ENCODE measurements at regions not wholly inside any gene's neighbourhood (a gene's known extent, or its start where the extent isn't known, plus 50 kb on each side); places are given as distances from the start of the nearest gene placed in this dataset.

- H3K27me3 ChIP-seq = no peaks in the 10 kb centered on the region
- no peak for TF ChIP-seq POLR2A (IDR thresholded peaks at IDR 0.05)
- no peaks in the 10 kb centered on the region for H3K9me3 ChIP-seq
- DNase-seq (ENCODE audit: low spot score in 2 of 2) = no peak
- H3K4me3 ChIP-seq = no peak overlapping the region
- no peaks in the 10 kb centered on the region for H3K36me3 ChIP-seq
- H3K27ac ChIP-seq = no peak overlapping the region
- no peaks in the 10 kb centered on the region for H3K4me1 ChIP-seq
Observed at GRCh38 chr11:41895081-41895480, 435.6 kb upstream of the LRRC4C start.

DNA sequence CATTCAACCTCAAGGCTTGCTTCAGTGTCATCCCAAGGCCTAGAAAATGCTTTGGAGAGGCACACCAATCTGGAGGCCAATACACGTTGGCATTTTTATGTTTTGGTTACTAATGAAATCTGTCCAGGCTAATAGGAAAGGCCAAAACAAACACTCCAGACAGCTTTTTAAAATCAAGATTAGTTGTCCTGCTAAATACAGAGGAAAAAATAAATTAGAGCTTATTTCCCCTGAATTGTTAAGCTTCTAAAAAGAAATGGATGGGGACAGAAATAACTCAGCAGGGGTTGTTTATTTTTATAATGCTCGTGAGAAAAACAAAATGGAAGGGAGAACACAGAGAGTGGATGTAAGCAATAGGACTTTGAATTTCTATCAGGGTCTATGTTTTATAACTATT, 438.5 kb upstream of the LRRC4C start:
- no peaks in the 10 kb centered on the region for H3K36me3 ChIP-seq
- DNase-seq (ENCODE audit: low spot score in 2 of 2) = no peak
- no peak overlapping the region for H3K27ac ChIP-seq

DNA sequence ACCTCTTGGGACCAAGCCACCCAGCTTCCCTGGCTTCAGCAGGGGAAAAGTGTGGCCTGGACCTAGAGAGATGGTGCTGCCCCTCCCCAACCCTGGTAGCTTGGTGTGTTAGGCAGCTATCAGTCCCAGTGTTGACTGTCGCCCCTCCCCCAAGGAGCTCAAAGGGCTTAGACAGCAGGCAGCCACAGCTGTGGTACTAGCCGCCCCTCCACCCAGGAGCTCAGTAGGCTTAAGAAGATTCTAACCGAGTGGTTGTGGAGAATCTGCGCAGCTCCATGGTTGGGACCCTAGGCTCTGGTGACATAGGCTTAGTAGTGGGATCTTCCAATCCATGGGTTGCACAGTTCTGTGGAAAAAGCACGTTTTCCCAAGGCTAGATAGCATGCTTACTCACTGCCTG, 458.4 kb upstream of the LRRC4C start:
- WGBS, 2 donors = 79 to 83% methylated on average over 2 to 5 of the region's 5 CpGs
- Histone ChIP-seq H3K9me3 (peaks cover 0 to 26% (median 0%) of the 10 kb centered on the region in 4 donors), H3K36me3 (no peaks in the 10 kb centered on the region), H3K27me3 (no peaks in the 10 kb centered on the region), H3K27ac (no peak overlapping the region), H3K4me1 (no peaks in the 10 kb centered on the region), H3K4me3 (no peak overlapping the region)
- no peak for TF ChIP-seq EP300 (IDR thresholded peaks at IDR 0.05)
- TF ChIP-seq POLR2A (IDR thresholded peaks at IDR 0.05) = no peak
- DNase-seq (ENCODE audit: low spot score in 2 of 2) = no peak

More for the DNA sequence above, 438.5 kb upstream of the LRRC4C start:
- no peak overlapping the region for H3K4me3 ChIP-seq
- WGBS, 2 donors = 52 to 58% methylated on average over 2 of the region's 2 CpGs
- H3K27me3 ChIP-seq = no peaks in the 10 kb centered on the region
- TF ChIP-seq POLR2A (IDR thresholded peaks at IDR 0.05) (no peak), EP300 (IDR thresholded peaks at IDR 0.05) (no peak), CTCF (IDR thresholded peaks at IDR 0.05) (no peak)
- H3K4me1 ChIP-seq = no peaks in the 10 kb centered on the region
- no peaks in the 10 kb centered on the region for H3K9me3 ChIP-seq

- Histone ChIP-seq H3K27me3 (no peaks in the 10 kb centered on the region), H3K9me3 (peaks cover 0 to 12% (median 0%) of the 10 kb centered on the region in 4 donors), H3K4me3 (no peak overlapping the region), H3K27ac (no peak overlapping the region), H3K36me3 (no peaks in the 10 kb centered on the region), H3K4me1 (no peaks in the 10 kb centered on the region)
- TF ChIP-seq CTCF (IDR thresholded peaks at IDR 0.05) (no peak), EP300 (IDR thresholded peaks at IDR 0.05) (no peak), POLR2A (IDR thresholded peaks at IDR 0.05) (no peak)
- WGBS, 2 donors = 42% methylated on average over 2 of the region's 2 CpGs
- DNase-seq (ENCODE audit: low spot score in 2 of 2) = no peak
Observed at GRCh38 chr11:41920374-41920773, 460.9 kb upstream of the LRRC4C start.

DNA sequence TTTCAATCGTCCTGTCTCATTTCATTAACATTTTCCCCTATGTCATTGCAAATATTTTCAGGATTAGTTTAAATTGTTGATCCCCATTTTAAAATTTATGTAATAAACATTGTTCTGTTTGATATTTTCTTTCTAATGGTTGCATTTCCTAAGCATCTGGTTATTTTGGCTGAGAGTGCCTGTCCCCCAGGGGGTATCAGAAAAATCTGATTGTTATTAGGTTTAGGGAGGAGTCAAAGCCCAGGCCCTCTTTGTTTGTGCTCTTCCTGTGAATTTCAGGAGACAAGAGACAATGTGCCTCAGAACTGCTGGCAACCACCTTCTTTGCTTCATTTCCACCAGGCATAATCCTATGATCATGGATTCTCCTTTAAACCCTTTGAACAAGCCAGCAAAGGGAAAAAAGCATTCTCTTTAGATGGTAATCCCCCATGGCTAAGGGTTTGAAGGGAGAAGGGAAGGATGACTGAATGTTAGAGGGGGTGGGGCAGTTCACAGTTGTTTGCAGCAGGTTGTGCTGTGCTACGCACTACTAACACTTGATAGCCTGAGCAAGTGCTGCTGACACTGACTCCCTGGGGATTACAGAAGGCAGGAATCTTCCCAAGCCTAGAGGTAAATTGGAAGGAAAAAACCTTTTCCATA, 462.4 kb upstream of the LRRC4C start:
- TF ChIP-seq CTCF (IDR thresholded peaks at IDR 0.05) = no peak
- no peak for TF ChIP-seq POLR2A (IDR thresholded peaks at IDR 0.05)
- no peak for TF ChIP-seq EP300 (IDR thresholded peaks at IDR 0.05)
- Histone ChIP-seq H3K27ac (no peak overlapping the region), H3K27me3 (no peaks in the 10 kb centered on the region), H3K4me1 (no peaks in the 10 kb centered on the region), H3K36me3 (no peaks in the 10 kb centered on the region), H3K4me3 (no peak overlapping the region), H3K9me3 (peaks cover 0 to 6% (median 0%) of the 10 kb centered on the region in 4 donors)
- DNase-seq (ENCODE audit: low spot score in 2 of 2) = no peak
- WGBS, 2 donors = 54 to 62% methylated on average over 2 of the region's 2 CpGs

DNA sequence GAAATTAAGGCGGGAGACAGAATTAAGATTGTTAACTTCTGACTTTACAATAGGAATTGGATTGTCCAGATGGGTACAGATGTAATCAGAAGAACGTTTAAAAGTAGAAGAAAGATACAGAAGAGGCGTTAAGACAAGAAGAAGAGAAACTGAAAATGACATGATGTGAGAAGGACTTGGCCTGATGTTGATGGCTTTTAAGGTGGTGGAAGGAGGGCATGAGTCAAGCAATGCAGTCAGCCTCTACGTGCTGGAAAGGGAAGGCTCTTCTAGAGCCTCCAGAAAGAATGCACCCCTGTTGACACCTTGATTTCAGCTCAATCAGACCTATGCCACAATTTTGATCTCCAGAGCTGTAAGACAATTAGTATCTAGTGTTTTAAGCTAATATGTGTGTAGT, 466.9 kb upstream of the LRRC4C start:
- DNase-seq (ENCODE audit: low spot score in 2 of 2) = no peak
- TF ChIP-seq EP300 (IDR thresholded peaks at IDR 0.05) (no peak), CTCF (IDR thresholded peaks at IDR 0.05) (no peak), POLR2A (IDR thresholded peaks at IDR 0.05) (no peak)
- no peaks in the 10 kb centered on the region for H3K9me3 ChIP-seq
- no peak overlapping the region for H3K27ac ChIP-seq
- H3K36me3 ChIP-seq = no peaks in the 10 kb centered on the region
- 83 to 88% methylated on average over 4 of the region's 4 CpGs for WGBS, 2 donors
- no peaks in the 10 kb centered on the region for H3K27me3 ChIP-seq
- no peak overlapping the region for H3K4me3 ChIP-seq
- no peaks in the 10 kb centered on the region for H3K4me1 ChIP-seq
